ENCODE measurements at regions not wholly inside any gene's neighbourhood (a gene's known extent, or its start where the extent isn't known, plus 50 kb on each side); places are given as distances from the start of the nearest gene placed in this dataset.

GRCh38 chr18:67919316-67919715, 402.8 kb upstream of the DSEL start:
- no peak for TF ChIP-seq CTCF (IDR thresholded peaks at IDR 0.05; ENCODE audit: low read depth, low read length, missing control alignments)
- no peak overlapping the region for H3K4me3 ChIP-seq (replicated peaks; ENCODE audit: low read depth, low read length)
- DNase-seq (ENCODE audit: extremely low read depth, low read depth) = no peak

GRCh38 chr18:67916097-67916496, 399.6 kb upstream of the DSEL start:
- DNase-seq (ENCODE audit: extremely low read depth, low read depth) = no peak
- TF ChIP-seq CTCF (IDR thresholded peaks at IDR 0.05; ENCODE audit: low read depth, low read length, missing control alignments) = no peak
- H3K4me3 ChIP-seq (replicated peaks; ENCODE audit: low read depth, low read length) = no peak overlapping the region

- H3K4me3 ChIP-seq (replicated peaks; ENCODE audit: low read depth, low read length) = no peak overlapping the region
- TF ChIP-seq CTCF (IDR thresholded peaks at IDR 0.05; ENCODE audit: low read depth, low read length, missing control alignments) = no peak
- DNase-seq (ENCODE audit: extremely low read depth, low read depth) = no peak
These were observed 396.5 kb upstream of the DSEL start for GRCh38 chr18:67913040-67913439.

- no peak overlapping the region for H3K4me3 ChIP-seq (replicated peaks; ENCODE audit: low read depth, low read length)
- no peak for DNase-seq (ENCODE audit: extremely low read depth, low read depth)
- no peak for TF ChIP-seq CTCF (IDR thresholded peaks at IDR 0.05; ENCODE audit: low read depth, low read length, missing control alignments)
These were observed 385.1 kb upstream of the DSEL start for GRCh38 chr18:67901573-67901972.

- TF ChIP-seq CTCF (IDR thresholded peaks at IDR 0.05; ENCODE audit: low read depth, low read length, missing control alignments) = no peak
- no peak for DNase-seq (ENCODE audit: extremely low read depth, low read depth)
- no peak overlapping the region for H3K4me3 ChIP-seq (replicated peaks; ENCODE audit: low read depth, low read length)
These were observed 379.9 kb upstream of the DSEL start for GRCh38 chr18:67896451-67896850.

- H3K4me3 ChIP-seq (replicated peaks; ENCODE audit: low read depth, low read length) = no peak overlapping the region
- TF ChIP-seq CTCF (IDR thresholded peaks at IDR 0.05; ENCODE audit: low read depth, low read length, missing control alignments) = no peak
- no peak for DNase-seq (ENCODE audit: extremely low read depth, low read depth)
These were observed 377.4 kb upstream of the DSEL start for GRCh38 chr18:67893916-67894315.

GRCh38 chr18:67876871-67877270, 360.4 kb upstream of the DSEL start:
- DNase-seq (ENCODE audit: extremely low read depth, low read depth) = no peak
- no peak overlapping the region for H3K4me3 ChIP-seq (replicated peaks; ENCODE audit: low read depth, low read length)
- no peak for TF ChIP-seq CTCF (IDR thresholded peaks at IDR 0.05; ENCODE audit: low read depth, low read length, missing control alignments)
